IPS-NIHi7 (cell line): ENCODE measurements at regions not wholly inside any gene's neighbourhood (a gene's known extent, or its start where the extent isn't known, plus 50 kb on each side); places are given as distances from the start of the nearest gene placed in this dataset.
A peak's percentile ranks its signal among the peaks of the same experiment; 100 is the strongest.

ENCODE experiments used
- DNase-seq: peaks from one replicate; pipeline ENCODE4 v3.0.0; 2012; ENCODE audit warnings: mixed read lengths; ENCODE audit errors: extremely low spot score

DNA sequence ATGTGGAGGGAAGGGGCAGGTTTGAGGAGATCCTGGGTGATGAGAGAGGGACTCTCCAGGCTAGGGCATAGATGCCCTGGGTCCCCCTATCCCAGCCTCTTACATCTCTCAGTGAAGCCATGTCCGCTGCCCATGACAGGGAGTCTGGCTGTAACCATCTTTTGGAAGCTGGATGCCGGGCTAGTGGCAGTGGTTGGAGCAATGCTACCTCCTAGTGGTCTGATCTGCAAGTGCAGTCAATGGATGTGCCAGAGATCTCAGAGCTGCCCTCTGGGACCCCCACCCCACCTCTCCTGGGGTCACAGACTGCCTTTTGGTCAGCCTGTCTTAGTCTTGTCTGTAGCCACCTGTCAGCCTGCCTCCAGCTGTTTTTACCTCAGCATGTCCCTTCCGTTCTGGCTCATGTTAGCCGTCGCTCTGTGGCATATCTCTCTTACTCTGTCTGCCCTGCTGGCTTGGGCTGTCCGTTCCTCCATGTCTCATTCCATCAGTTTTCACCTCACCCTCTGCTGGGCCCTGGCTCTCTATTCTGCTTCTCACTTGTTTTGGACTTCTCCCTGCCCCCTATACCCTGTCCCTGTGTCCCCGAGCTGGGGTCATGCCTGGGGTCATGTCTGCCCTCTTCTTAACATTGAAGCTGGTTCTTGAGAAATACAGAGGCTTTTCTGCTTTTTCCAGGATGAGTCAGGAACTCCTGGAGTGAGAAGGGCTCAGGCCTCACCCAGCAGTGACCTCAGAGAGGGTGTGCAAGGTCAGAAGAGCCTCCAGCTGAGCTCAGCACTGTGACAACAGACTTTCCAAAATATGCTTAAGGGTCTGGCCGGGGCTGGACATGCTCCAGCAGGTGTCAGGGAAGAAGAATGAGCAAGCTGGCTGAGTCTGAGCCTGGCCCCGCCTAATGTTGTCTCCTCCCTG is 52.0 kb upstream of the THY1 start:
- DNase-seq = peak; percentile 90

DNA sequence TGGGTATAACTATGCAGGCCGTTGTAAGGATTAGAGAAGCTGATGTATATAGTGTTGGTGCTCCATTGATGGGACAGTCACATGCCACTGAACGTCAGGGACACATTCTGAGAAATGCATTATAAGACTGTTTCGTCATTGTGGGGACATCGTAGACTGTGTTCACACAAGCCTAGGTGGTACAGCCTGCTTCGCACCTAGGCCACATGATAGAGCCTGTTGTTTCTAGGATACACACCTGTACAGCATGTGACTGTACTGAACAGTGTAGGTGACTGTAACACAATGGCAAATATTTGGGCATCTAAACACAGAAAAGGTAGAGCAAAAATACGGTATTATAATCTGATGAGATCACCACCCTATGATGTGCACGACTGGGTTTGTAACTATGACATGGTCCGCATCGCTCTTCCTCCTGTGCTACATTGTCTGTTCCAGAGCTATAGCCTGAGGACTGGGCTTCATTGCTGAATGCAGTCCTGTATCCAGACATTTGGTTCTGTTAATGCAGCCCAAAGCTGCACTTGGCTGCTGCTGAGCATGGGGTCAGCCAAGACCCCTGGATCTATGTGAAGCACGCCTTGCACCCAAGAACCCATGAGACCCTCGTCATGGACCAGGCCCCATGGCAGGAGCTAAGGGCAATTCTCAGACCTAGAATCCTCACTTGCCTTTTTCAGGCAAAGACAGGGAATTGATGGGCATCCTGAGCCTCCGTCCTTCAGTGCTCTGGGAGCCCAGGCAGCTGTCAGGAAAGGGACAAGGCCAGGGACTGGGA is 51.1 kb upstream of the THY1 start:
- no peak for DNase-seq

DNA sequence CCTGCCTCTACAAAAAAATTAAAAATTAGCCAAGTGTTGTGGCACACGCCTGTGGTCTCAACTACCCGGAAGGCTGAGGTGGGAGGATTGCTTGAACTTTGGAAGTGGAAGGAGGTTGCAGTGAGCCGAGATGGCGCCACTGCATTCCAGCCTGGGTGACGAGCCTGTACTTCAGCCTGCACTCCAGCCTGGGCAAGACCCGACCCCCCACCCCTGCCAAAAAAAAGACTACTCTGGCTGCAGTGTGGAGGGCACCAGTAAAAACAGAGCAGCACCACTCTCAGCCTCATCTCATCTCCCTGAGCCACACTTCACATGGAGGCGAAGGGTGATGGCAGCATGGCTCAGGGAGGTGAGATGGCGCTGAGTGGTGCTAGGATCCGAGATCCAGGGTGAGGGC is 50.3 kb upstream of the THY1 start:
- DNase-seq = no peak

DNA sequence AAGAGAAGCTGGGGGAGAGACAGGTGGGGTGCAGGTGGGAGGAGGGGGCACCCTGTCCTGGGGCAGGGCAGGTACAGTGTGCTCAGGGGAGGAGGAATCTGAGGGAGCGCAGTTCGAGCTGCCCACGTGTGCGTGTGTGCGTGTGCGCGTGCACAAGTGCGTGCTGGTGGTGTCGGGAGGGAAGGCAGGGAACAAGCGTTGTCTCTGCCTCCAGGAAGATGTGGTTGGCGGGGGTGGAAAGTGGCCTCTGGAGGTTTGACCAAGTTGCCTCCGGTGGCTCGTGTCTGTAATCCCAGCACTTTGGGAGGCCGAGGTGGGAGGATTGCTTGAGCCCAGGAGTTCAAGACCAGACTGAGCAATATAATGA is 49.9 kb upstream of the THY1 start:
- no peak for DNase-seq
